ENCODE measurements at regions not wholly inside any gene's neighbourhood (a gene's known extent, or its start where the extent isn't known, plus 50 kb on each side); places are given as distances from the start of the nearest gene placed in this dataset.
A peak's percentile ranks its signal among the peaks of the same experiment; 100 is the strongest.
"Not testable (repeated sequence)": the region's sequence is repeated elsewhere in the genome, so short reads cannot be mapped to it uniquely, and the experiment has no call there.

DNA sequence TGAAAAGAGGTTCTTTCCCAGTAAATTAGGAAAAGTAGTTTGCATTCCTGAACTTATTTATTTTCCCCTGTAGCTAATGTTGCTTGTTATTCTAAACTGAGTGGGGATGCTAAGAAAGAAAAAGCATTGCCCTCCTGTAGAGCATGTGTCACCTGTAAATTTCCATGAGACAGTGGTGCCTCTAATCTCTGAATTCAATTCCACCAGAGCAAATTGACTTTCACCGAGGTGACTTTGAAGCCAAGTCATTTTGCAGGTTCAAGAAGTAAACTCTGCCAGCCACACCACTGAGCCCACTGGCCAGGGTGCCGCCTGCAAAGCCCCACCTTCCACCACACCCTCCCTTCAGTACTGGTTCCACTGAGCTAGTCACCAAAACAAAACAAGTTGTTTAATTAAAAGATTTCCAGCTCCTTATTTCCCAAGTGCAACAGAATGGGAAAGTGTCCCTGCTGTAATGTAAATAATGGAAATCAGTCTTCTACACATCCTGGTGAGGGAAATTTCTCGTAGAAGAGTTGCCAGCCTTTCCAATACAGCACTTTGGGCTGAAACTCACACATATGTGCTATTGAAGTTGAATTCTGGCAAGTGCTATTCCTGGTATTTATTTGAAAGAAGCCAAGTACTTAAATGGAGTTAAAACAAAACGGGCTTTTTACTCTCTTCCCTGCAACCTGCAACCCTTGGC is 254.8 kb downstream of the RNF152 start:
- DNase-seq (ENCODE audit: low spot score) = no peak
- no peaks in the 10 kb centered on the region for H3K9me3 Mint-ChIP-seq (ENCODE audit: low read depth)
- TF ChIP-seq, protein P1, sequence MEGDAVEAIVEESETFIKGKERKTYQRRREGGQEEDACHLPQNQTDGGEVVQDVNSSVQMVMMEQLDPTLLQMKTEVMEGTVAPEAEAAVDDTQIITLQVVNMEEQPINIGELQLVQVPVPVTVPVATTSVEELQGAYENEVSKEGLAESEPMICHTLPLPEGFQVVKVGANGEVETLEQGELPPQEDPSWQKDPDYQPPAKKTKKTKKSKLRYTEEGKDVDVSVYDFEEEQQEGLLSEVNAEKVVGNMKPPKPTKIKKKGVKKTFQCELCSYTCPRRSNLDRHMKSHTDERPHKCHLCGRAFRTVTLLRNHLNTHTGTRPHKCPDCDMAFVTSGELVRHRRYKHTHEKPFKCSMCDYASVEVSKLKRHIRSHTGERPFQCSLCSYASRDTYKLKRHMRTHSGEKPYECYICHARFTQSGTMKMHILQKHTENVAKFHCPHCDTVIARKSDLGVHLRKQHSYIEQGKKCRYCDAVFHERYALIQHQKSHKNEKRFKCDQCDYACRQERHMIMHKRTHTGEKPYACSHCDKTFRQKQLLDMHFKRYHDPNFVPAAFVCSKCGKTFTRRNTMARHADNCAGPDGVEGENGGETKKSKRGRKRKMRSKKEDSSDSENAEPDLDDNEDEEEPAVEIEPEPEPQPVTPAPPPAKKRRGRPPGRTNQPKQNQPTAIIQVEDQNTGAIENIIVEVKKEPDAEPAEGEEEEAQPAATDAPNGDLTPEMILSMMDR (IDR thresholded peaks at IDR 0.05) = no peak
- H3K4me3 Mint-ChIP-seq (ENCODE audit: unreplicated experiment) = no peak overlapping the region
- H3K4me1 Mint-ChIP-seq (ENCODE audit: low read depth) = peaks cover 20% of the 10 kb centered on the region
- H3K36me3 Mint-ChIP-seq (ENCODE audit: low read depth) = no peaks in the 10 kb centered on the region
- no peaks in the 10 kb centered on the region for H3K27me3 Mint-ChIP-seq (ENCODE audit: low read depth)
- H3K27ac Mint-ChIP-seq (ENCODE audit: unreplicated experiment) = no peak overlapping the region

- Mint-ChIP-seq H3K4me1 (ENCODE audit: low read depth) (peaks cover 20% of the 10 kb centered on the region), H3K36me3 (ENCODE audit: low read depth) (no peaks in the 10 kb centered on the region), H3K9me3 (ENCODE audit: low read depth) (no peaks in the 10 kb centered on the region), H3K27ac (ENCODE audit: unreplicated experiment) (no peak overlapping the region), H3K27me3 (ENCODE audit: low read depth) (no peaks in the 10 kb centered on the region), H3K4me3 (ENCODE audit: unreplicated experiment) (no peak overlapping the region)
- no peak for DNase-seq (ENCODE audit: low spot score)
- TF ChIP-seq, protein P1 (IDR thresholded peaks at IDR 0.05) = no peak
Observed at GRCh38 chr18:61637319-61637718, 255.5 kb downstream of the RNF152 start.

DNA sequence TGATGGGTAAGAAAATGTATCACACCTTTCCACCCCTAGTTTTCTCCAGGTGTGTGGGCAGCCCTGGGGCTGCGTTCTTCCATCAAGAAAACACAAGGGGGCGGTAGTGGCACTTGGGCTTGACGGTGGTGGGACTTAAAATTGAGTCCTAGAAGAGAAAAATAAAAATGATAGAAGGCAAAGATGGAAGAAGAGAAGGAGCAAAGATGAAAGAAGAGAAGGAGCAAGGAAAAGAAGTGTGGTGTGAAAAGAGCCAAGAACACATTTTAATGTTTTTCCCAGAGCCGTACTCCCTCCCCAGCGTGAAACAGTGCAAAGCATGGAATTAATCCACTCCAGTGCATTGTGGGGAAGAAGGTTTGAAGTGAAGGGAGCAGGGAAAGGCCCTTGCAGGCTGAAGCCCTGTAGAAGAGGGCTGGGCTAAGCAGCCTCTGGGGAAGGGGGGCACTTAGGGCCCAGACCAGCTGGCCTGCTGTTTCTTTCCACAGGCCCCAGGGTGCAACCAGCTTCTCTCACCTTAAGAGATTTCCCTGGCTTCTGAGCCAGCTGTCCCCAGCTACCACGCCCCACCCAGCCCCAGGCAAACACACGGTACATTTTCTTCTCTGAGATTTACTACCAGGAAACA is 256.8 kb downstream of the RNF152 start:
- Mint-ChIP-seq H3K4me3 (ENCODE audit: unreplicated experiment) (no peak overlapping the region), H3K4me1 (ENCODE audit: low read depth) (peaks cover 20% of the 10 kb centered on the region), H3K9me3 (ENCODE audit: low read depth) (no peaks in the 10 kb centered on the region), H3K27ac (ENCODE audit: unreplicated experiment) (peak overlapping the region; percentile 1), H3K27me3 (ENCODE audit: low read depth) (no peaks in the 10 kb centered on the region), H3K36me3 (ENCODE audit: low read depth) (no peaks in the 10 kb centered on the region)
- TF ChIP-seq, protein P1 (IDR thresholded peaks at IDR 0.05) = peak; percentile 94
- no peak for DNase-seq (ENCODE audit: low spot score)

DNA sequence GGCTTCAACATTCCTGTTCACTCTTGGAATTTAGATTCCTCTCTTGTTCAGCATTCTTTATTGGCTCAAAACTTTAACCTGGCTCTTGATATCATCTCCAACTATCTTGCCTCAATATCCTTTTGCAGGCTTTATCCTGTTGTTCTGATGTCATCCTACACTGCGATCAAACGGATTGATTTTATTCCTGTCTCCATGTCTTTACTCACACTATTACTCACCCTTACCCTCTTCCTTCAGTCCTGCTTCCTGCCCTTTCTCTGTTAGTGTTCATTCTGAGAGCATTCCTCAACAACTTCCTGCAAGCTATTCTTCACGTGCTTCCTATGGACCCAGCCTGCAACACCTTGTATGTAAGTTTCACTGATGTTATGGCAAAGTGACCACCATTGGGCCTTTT is 264.7 kb downstream of the RNF152 start:
- no peak for DNase-seq (ENCODE audit: low spot score)
- Mint-ChIP-seq H3K27me3 (ENCODE audit: low read depth) (no peaks in the 10 kb centered on the region), H3K4me1 (ENCODE audit: low read depth) (peaks cover 10% of the 10 kb centered on the region), H3K4me3 (ENCODE audit: unreplicated experiment) (no peak overlapping the region), H3K9me3 (ENCODE audit: low read depth) (peaks cover 9% of the 10 kb centered on the region), H3K27ac (ENCODE audit: unreplicated experiment) (no peak overlapping the region), H3K36me3 (ENCODE audit: low read depth) (no peaks in the 10 kb centered on the region)
- TF ChIP-seq, protein P1 (IDR thresholded peaks at IDR 0.05) = no peak

DNA sequence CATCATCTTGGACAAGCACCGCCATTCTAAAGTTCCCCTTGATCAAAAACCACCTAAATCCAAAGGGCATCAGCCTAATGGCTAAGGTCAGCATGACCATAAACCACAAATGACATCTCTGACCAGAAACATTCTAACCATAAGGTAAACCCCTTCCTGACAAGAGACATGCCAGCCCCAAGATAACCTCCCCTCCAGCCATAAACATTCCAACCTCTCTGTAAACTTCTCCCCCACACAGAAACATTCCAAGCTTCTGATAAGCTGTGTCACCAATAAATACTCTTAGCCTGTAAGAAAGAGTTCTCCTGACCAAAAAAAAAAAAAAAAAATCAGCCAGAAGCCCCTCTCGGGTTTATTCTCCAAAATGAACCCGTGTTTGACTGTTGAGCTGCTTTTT is 268.2 kb downstream of the RNF152 start:
- H3K4me3 Mint-ChIP-seq (ENCODE audit: unreplicated experiment); H3K27me3 Mint-ChIP-seq (ENCODE audit: low read depth); H3K9me3 Mint-ChIP-seq (ENCODE audit: low read depth); H3K27ac Mint-ChIP-seq (ENCODE audit: unreplicated experiment); H3K36me3 Mint-ChIP-seq (ENCODE audit: low read depth); DNase-seq (ENCODE audit: low spot score): not testable (repeated sequence)
- H3K4me1 Mint-ChIP-seq (ENCODE audit: low read depth) = peaks cover 10% of the 10 kb centered on the region

DNA sequence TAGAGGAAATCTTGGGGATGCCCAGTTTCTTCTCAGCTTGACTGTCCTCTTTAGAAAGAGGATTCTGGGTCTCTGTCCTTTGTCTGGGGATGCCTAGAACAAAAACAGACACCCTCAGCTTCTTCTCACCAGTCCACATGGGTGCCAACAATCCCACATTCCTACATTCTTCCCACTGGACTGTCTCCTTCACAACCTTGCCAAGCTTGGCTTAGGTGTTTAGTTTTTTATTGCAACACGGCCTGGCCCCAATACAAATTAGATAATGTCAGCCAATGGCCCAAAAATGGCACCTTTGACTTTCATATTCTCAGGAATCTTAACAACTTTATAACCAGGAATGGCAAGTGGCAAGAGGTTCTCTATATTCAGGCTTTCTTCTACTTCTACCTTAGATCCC is 273.0 kb downstream of the RNF152 start:
- Mint-ChIP-seq H3K4me3 (ENCODE audit: unreplicated experiment) (no peak overlapping the region), H3K4me1 (ENCODE audit: low read depth) (peaks cover 3% of the 10 kb centered on the region), H3K27ac (ENCODE audit: unreplicated experiment) (no peak overlapping the region), H3K27me3 (ENCODE audit: low read depth) (no peaks in the 10 kb centered on the region), H3K9me3 (ENCODE audit: low read depth) (peaks cover 3% of the 10 kb centered on the region), H3K36me3 (ENCODE audit: low read depth) (no peaks in the 10 kb centered on the region)
- DNase-seq (ENCODE audit: low spot score) = no peak
- TF ChIP-seq, protein P1 (IDR thresholded peaks at IDR 0.05) = no peak
